H1 (cell line): ENCODE measurements at regions not wholly inside any gene's neighbourhood (a gene's known extent, or its start where the extent isn't known, plus 50 kb on each side); places are given as distances from the start of the nearest gene placed in this dataset.

Experiments used
- ATF3 ChIP-seq: IDR thresholded peaks from 2 replicates; pipeline ENCODE4 v1.6.1; 2011; ENCODE audit warnings: low read depth, mild to moderate bottlenecking, low read length; ENCODE audit not compliant: insufficient read depth
- CHD1 ChIP-seq: IDR thresholded peaks from 2 replicates; pipeline ENCODE4 v1.6.1; 2012; ENCODE audit warnings: low read depth, low read length, improper control_type of control experiment
- CTCF ChIP-seq, 3 experiments: IDR thresholded peaks; 1 replicate in 2 of 3; 2 replicates in 1 of 3; pipeline versions ENCODE4 v1.5.1 to v1.6.1; 2011; ENCODE audit warnings: low read length in 3 of 3, mild to moderate bottlenecking in 3 of 3, inconsistent platforms in 2 of 3, low read depth in 1 of 3, moderate library complexity in 1 of 3; ENCODE audit not compliant: insufficient read depth in 1 of 3; ENCODE audit errors: control extremely low read depth in 1 of 3
- E2F6 ChIP-seq: IDR thresholded peaks from 2 replicates; pipeline ENCODE4 v1.6.1; 2012; ENCODE audit warnings: inconsistent platforms
- EZH2 ChIP-seq: fragments of 200-600 bp; sonication (generic); IDR thresholded peaks from 2 replicates; pipeline ENCODE4 v1.7.1; 2012; ENCODE audit warnings: low read depth, mild to moderate bottlenecking, moderate library complexity, low read length, inconsistent platforms; ENCODE audit not compliant: severe bottlenecking
- POLR2A ChIP-seq, 2 experiments: IDR thresholded peaks; 1 replicate in 1 of 2; 2 replicates in 1 of 2; pipeline ENCODE4 v1.6.1; 2011; ENCODE audit warnings: low read depth in 2 of 2, low read length in 2 of 2, mild to moderate bottlenecking in 2 of 2; ENCODE audit errors: control extremely low read depth in 1 of 2
- POLR2AphosphoS5 ChIP-seq: IDR thresholded peaks from 2 replicates; pipeline ENCODE4 v1.6.1; 2011; ENCODE audit warnings: low read depth, low read length
- SP1 ChIP-seq: IDR thresholded peaks from 2 replicates; pipeline ENCODE4 v1.6.1; 2011; ENCODE audit warnings: low read depth, low read length
- SUZ12 ChIP-seq: fragments of 200-600 bp; sonication (generic); IDR thresholded peaks from 2 replicates; pipeline ENCODE4 v1.6.1; 2012; ENCODE audit warnings: mild to moderate bottlenecking, inconsistent platforms, low read length, moderate library complexity, mixed read lengths
- TAF1 ChIP-seq: IDR thresholded peaks from 2 replicates; pipeline ENCODE4 v1.6.1; 2011; ENCODE audit warnings: mild to moderate bottlenecking, low read depth, low read length
- ZNF274 ChIP-seq: IDR thresholded peaks from 2 replicates; pipeline ENCODE4 v1.7.0; 2012; ENCODE audit warnings: low read length, borderline replicate concordance; ENCODE audit errors: extremely low read depth

GRCh38 chr4:188282471-188283232 lies 143.4 kb downstream of the TRIML1 start:
- no peak for TF ChIP-seq CTCF (IDR thresholded peaks at IDR 0.05; ENCODE audit: control extremely low read depth in 1 of 3, insufficient read depth in 1 of 3, low read depth in 1 of 3, low read length in 3 of 3)
- TF ChIP-seq POLR2AphosphoS5: no peak
- TF ChIP-seq TAF1: no peak
- no peak for TF ChIP-seq CHD1
- TF ChIP-seq ZNF274: no peak
- peak; percentile 96 for TF ChIP-seq E2F6
- TF ChIP-seq ATF3: no peak
- TF ChIP-seq SUZ12: peak; percentile 39; the same call in 1 of the 2 replicates
- no peak for TF ChIP-seq SP1
- peak; percentile 69 for TF ChIP-seq EZH2
- no peak for TF ChIP-seq POLR2A (IDR thresholded peaks at IDR 0.05; ENCODE audit: control extremely low read depth in 1 of 2, low read depth in 2 of 2, low read length in 2 of 2)
